ENCODE measurements at regions not wholly inside any gene's neighbourhood (a gene's known extent, or its start where the extent isn't known, plus 50 kb on each side); places are given as distances from the start of the nearest gene placed in this dataset.

GRCh38 chr10:55203319-55203718, 402.3 kb upstream of the PCDH15 start:
- no peak for DNase-seq (ENCODE audit: low read depth)
- TF ChIP-seq CTCF (IDR thresholded peaks at IDR 0.05; ENCODE audit: insufficient read depth, low read depth, low read length) = no peak
- no peak overlapping the region for H3K4me3 ChIP-seq (ENCODE audit: low read depth, low read length)

GRCh38 chr10:55200020-55200419, 399.0 kb upstream of the PCDH15 start:
- no peak overlapping the region for H3K4me3 ChIP-seq (ENCODE audit: low read depth, low read length)
- DNase-seq (ENCODE audit: low read depth) = no peak
- no peak for TF ChIP-seq CTCF (IDR thresholded peaks at IDR 0.05; ENCODE audit: insufficient read depth, low read depth, low read length)

- no peak overlapping the region for H3K4me3 ChIP-seq (ENCODE audit: low read depth, low read length)
- DNase-seq (ENCODE audit: low read depth) = no peak
- no peak for TF ChIP-seq CTCF (IDR thresholded peaks at IDR 0.05; ENCODE audit: insufficient read depth, low read depth, low read length)
Measured at GRCh38 chr10:55191236-55191860, 390.3 kb upstream of the PCDH15 start.

- no peak for DNase-seq (ENCODE audit: low read depth)
- H3K4me3 ChIP-seq (ENCODE audit: low read depth, low read length) = no peak overlapping the region
- TF ChIP-seq CTCF (IDR thresholded peaks at IDR 0.05; ENCODE audit: insufficient read depth, low read depth, low read length) = no peak
Measured at GRCh38 chr10:55183993-55184392, 383.0 kb upstream of the PCDH15 start.

DNA sequence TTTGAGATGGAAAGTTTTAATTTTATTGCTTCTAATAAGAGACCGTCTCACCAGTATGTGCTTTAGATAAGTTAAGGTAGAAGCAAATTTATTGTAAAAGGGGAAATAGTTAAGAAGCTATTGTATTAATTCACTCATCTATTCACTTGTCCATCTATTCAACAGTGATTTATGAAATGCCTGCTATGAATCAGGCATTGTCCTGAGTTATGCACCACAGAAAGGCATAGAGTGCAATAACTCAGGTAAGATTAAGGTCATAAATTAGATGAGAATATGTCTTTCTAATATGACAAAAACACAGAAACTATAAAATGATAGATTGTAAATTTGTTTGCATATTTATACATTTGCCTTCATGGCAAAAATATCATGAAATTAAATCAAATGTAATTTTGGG, 379.3 kb upstream of the PCDH15 start:
- no peak overlapping the region for H3K4me3 ChIP-seq (ENCODE audit: low read depth, low read length)
- TF ChIP-seq CTCF (IDR thresholded peaks at IDR 0.05; ENCODE audit: insufficient read depth, low read depth, low read length) = no peak
- DNase-seq (ENCODE audit: low read depth) = no peak

- no peak for DNase-seq (ENCODE audit: low read depth)
- no peak for TF ChIP-seq CTCF (IDR thresholded peaks at IDR 0.05; ENCODE audit: insufficient read depth, low read depth, low read length)
- no peak overlapping the region for H3K4me3 ChIP-seq (ENCODE audit: low read depth, low read length)
Measured at GRCh38 chr10:55174419-55174818, 373.4 kb upstream of the PCDH15 start.

GRCh38 chr10:55169493-55169892, 368.5 kb upstream of the PCDH15 start:
- no peak overlapping the region for H3K4me3 ChIP-seq (ENCODE audit: low read depth, low read length)
- DNase-seq (ENCODE audit: low read depth) = no peak

More at GRCh38 chr10:55169493-55169892, 368.5 kb upstream of the PCDH15 start:
- TF ChIP-seq CTCF (IDR thresholded peaks at IDR 0.05; ENCODE audit: insufficient read depth, low read depth, low read length) = no peak
